NB4 (cell line): ENCODE measurements at regions not wholly inside any gene's neighbourhood (a gene's known extent, or its start where the extent isn't known, plus 50 kb on each side); places are given as distances from the start of the nearest gene placed in this dataset.

Experiments
- POLR2A ChIP-seq: IDR thresholded peaks from 2 replicates; pipeline ENCODE4 v1.6.1; 2011; ENCODE audit warnings: mild to moderate bottlenecking; ENCODE audit not compliant: insufficient read length; ENCODE audit errors: extremely low read depth
- TF ChIP-seq, protein P1 (sequence below): IDR thresholded peaks from one replicate; pipeline ENCODE4 v1.5.1; 2012; ENCODE audit warnings: low read depth, low read length

DNA sequence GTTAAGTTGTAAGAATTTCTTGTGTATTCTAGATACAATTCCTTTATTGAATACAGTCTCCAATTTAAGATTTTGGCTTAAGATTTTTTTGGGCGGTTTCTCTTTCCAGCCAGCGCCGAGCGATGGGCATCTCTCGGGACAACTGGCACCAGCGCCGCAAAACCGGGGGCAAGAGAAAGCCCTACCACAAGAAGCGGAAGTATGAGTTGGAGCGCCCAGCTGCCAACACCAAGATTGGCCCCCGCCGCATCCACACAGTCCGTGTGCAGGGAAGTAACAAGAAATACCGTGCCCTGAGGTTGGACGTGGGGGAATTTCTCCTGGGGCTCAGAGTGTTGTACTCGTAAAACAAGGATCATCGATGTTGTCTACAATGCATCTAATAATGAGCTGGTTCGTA lies 278.7 kb upstream of the TARS1 start:
- TF ChIP-seq POLR2A: no peak
- TF ChIP-seq, protein P1, sequence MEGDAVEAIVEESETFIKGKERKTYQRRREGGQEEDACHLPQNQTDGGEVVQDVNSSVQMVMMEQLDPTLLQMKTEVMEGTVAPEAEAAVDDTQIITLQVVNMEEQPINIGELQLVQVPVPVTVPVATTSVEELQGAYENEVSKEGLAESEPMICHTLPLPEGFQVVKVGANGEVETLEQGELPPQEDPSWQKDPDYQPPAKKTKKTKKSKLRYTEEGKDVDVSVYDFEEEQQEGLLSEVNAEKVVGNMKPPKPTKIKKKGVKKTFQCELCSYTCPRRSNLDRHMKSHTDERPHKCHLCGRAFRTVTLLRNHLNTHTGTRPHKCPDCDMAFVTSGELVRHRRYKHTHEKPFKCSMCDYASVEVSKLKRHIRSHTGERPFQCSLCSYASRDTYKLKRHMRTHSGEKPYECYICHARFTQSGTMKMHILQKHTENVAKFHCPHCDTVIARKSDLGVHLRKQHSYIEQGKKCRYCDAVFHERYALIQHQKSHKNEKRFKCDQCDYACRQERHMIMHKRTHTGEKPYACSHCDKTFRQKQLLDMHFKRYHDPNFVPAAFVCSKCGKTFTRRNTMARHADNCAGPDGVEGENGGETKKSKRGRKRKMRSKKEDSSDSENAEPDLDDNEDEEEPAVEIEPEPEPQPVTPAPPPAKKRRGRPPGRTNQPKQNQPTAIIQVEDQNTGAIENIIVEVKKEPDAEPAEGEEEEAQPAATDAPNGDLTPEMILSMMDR: no peak
